Neural cell (in vitro differentiated cells): ENCODE measurements at regions not wholly inside any gene's neighbourhood (a gene's known extent, or its start where the extent isn't known, plus 50 kb on each side); places are given as distances from the start of the nearest gene placed in this dataset.

Experiments
- CTCF ChIP-seq: fragments of 450-650 bp; IDR thresholded peaks from 2 replicates; pipeline ENCODE4 v1.5.1; 2014; ENCODE audit warnings: antibody characterized with exemption, mild to moderate bottlenecking, moderate library complexity; ENCODE audit not compliant: poor library complexity, severe bottlenecking
- EP300 ChIP-seq: fragments of 450-650 bp; conservative IDR thresholded peaks from 2 replicates; pipeline ENCODE4 v1.6.1; 2014; ENCODE audit warnings: antibody characterized with exemption, mild to moderate bottlenecking, moderate library complexity; ENCODE audit not compliant: poor library complexity, severe bottlenecking
- EZH2 ChIP-seq: fragments of 200-600, 300-800 bp; shearing (Covaris generic), sonication (generic); IDR thresholded peaks from 2 replicates; pipeline ENCODE4 v1.6.1; 2014; ENCODE audit warnings: antibody characterized with exemption, low read length, borderline replicate concordance, mild to moderate bottlenecking; ENCODE audit not compliant: insufficient read depth, poor library complexity, severe bottlenecking
- SMC3 ChIP-seq: fragments of 450-650 bp; conservative IDR thresholded peaks from 2 replicates; pipeline ENCODE4 v1.6.1; 2014; ENCODE audit warnings: antibody characterized with exemption, mild to moderate bottlenecking, moderate library complexity; ENCODE audit not compliant: poor library complexity

DNA sequence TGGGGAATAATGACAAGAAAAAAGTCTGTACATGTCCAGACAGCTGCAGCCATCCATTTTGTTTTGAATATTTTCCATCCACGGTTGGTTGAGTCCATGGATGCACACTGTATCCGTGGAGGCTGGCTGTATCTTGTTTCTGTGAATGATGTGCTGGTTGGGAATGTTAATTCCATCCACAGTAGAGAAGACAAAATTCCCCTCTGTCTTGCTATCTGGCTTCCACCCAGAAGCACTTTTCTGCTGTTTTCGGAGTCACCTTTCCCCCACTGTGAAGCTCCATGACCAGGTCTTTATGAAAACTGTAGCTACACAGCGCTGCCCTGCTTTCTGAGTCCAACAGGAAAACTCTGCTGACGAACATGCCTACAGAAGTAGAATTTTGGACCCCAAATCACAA lies 122.3 kb downstream of the HRH4 start:
- TF ChIP-seq EP300 (no peak), CTCF (no peak), SMC3 (no peak), EZH2 (no peak)
